ENCODE measurements at regions not wholly inside any gene's neighbourhood (a gene's known extent, or its start where the extent isn't known, plus 50 kb on each side); places are given as distances from the start of the nearest gene placed in this dataset.

GRCh38 chr17:5872831-5873230, 197.3 kb upstream of the WSCD1 start:
- no peak for TF ChIP-seq CTCF (IDR thresholded peaks at IDR 0.05)
- TF ChIP-seq POLR2AphosphoS5 (IDR thresholded peaks at IDR 0.05) = no peak

Measured in esophagus muscularis mucosa (tissue), 3 donors.